ENCODE measurements at regions not wholly inside any gene's neighbourhood (a gene's known extent, or its start where the extent isn't known, plus 50 kb on each side); places are given as distances from the start of the nearest gene placed in this dataset.
"Not testable (repeated sequence)": the region's sequence is repeated elsewhere in the genome, so short reads cannot be mapped to it uniquely, and the experiment has no call there.

GRCh38 chr3:180770639-180771038, 91.3 kb upstream of the CCDC39 start:
- no peak for DNase-seq (ENCODE audit: low read depth, low spot score)
- no peaks in the 10 kb centered on the region for H3K27me3 ChIP-seq (ENCODE audit: insufficient read depth, insufficient read length)
- no peaks in the 10 kb centered on the region for H3K4me1 ChIP-seq (ENCODE audit: insufficient read depth, insufficient read length)
- no peak overlapping the region for H3K9ac ChIP-seq (ENCODE audit: insufficient read length, low read depth)
- TF ChIP-seq ZNF274 (IDR thresholded peaks at IDR 0.05; ENCODE audit: low read depth, low read length) (no peak), YY1 (IDR thresholded peaks at IDR 0.05; ENCODE audit: insufficient read depth, insufficient read length) (no peak), SUZ12 (IDR thresholded peaks at IDR 0.05; ENCODE audit: extremely low read depth, insufficient read depth, insufficient read length) (no peak)
- H3K4me3 ChIP-seq (ENCODE audit: insufficient read length, low read depth), result no peak overlapping the region
- no peaks in the 10 kb centered on the region for H3K36me3 ChIP-seq (ENCODE audit: insufficient read depth, insufficient read length, low read length)
- no peaks in the 10 kb centered on the region for H3K9me3 ChIP-seq (ENCODE audit: insufficient read depth, low read length)

- Histone ChIP-seq H3K4me3 (ENCODE audit: insufficient read length, low read depth) (no peak overlapping the region), H3K27me3 (ENCODE audit: insufficient read depth, insufficient read length) (no peaks in the 10 kb centered on the region), H3K9me3 (ENCODE audit: insufficient read depth, low read length) (peaks cover 38% of the 10 kb centered on the region; the same call in 1 of the 2 replicates), H3K4me1 (ENCODE audit: insufficient read depth, insufficient read length) (no peaks in the 10 kb centered on the region), H3K9ac (ENCODE audit: insufficient read length, low read depth) (no peak overlapping the region), H3K36me3 (ENCODE audit: insufficient read depth, insufficient read length, low read length) (no peaks in the 10 kb centered on the region)
- no peak for TF ChIP-seq ZNF274 (IDR thresholded peaks at IDR 0.05; ENCODE audit: low read depth, low read length)
- no peak for TF ChIP-seq YY1 (IDR thresholded peaks at IDR 0.05; ENCODE audit: insufficient read depth, insufficient read length)
- TF ChIP-seq SUZ12 (IDR thresholded peaks at IDR 0.05; ENCODE audit: extremely low read depth, insufficient read depth, insufficient read length), result no peak
- no peak for DNase-seq (ENCODE audit: low read depth, low spot score)
These were observed 97.1 kb upstream of the CCDC39 start for GRCh38 chr3:180776433-180776832.

- TF ChIP-seq ZNF274 (IDR thresholded peaks at IDR 0.05; ENCODE audit: low read depth, low read length) (no peak), YY1 (IDR thresholded peaks at IDR 0.05; ENCODE audit: insufficient read depth, insufficient read length) (no peak), SUZ12 (IDR thresholded peaks at IDR 0.05; ENCODE audit: extremely low read depth, insufficient read depth, insufficient read length) (no peak)
- H3K36me3 ChIP-seq (ENCODE audit: insufficient read depth, insufficient read length, low read length), result no peaks in the 10 kb centered on the region
- H3K4me3 ChIP-seq (ENCODE audit: insufficient read length, low read depth), result no peak overlapping the region
- DNase-seq (ENCODE audit: low read depth, low spot score), result no peak
- no peaks in the 10 kb centered on the region for H3K27me3 ChIP-seq (ENCODE audit: insufficient read depth, insufficient read length)
- no peaks in the 10 kb centered on the region for H3K4me1 ChIP-seq (ENCODE audit: insufficient read depth, insufficient read length)
- no peak overlapping the region for H3K9ac ChIP-seq (ENCODE audit: insufficient read length, low read depth)
- H3K9me3 ChIP-seq (ENCODE audit: insufficient read depth, low read length), result peaks cover 25% of the 10 kb centered on the region; the same call in 1 of the 2 replicates
These were observed 103.1 kb upstream of the CCDC39 start for GRCh38 chr3:180782195-180782984.

- H3K9ac ChIP-seq (ENCODE audit: insufficient read length, low read depth); H3K4me3 ChIP-seq (ENCODE audit: insufficient read length, low read depth); H3K36me3 ChIP-seq (ENCODE audit: insufficient read depth, insufficient read length, low read length); H3K9me3 ChIP-seq (ENCODE audit: insufficient read depth, low read length); H3K27me3 ChIP-seq (ENCODE audit: insufficient read depth, insufficient read length); H3K4me1 ChIP-seq (ENCODE audit: insufficient read depth, insufficient read length): not testable (repeated sequence)
- peak; percentile 28 for DNase-seq (ENCODE audit: low read depth, low spot score)
These were observed 106.9 kb upstream of the CCDC39 start for GRCh38 chr3:180786227-180786626.

GRCh38 chr3:180789774-180790173, 110.5 kb upstream of the CCDC39 start:
- H3K27me3 ChIP-seq (ENCODE audit: insufficient read depth, insufficient read length), result no peaks in the 10 kb centered on the region
- H3K9ac ChIP-seq (ENCODE audit: insufficient read length, low read depth), result no peak overlapping the region
- no peaks in the 10 kb centered on the region for H3K4me1 ChIP-seq (ENCODE audit: insufficient read depth, insufficient read length)
- TF ChIP-seq YY1 (IDR thresholded peaks at IDR 0.05; ENCODE audit: insufficient read depth, insufficient read length) (no peak), SUZ12 (IDR thresholded peaks at IDR 0.05; ENCODE audit: extremely low read depth, insufficient read depth, insufficient read length) (no peak), ZNF274 (IDR thresholded peaks at IDR 0.05; ENCODE audit: low read depth, low read length) (no peak)
- H3K4me3 ChIP-seq (ENCODE audit: insufficient read length, low read depth), result no peak overlapping the region
- no peaks in the 10 kb centered on the region for H3K9me3 ChIP-seq (ENCODE audit: insufficient read depth, low read length)
- no peak for DNase-seq (ENCODE audit: low read depth, low spot score)
- H3K36me3 ChIP-seq (ENCODE audit: insufficient read depth, insufficient read length, low read length), result no peaks in the 10 kb centered on the region

GRCh38 chr3:180798197-180798596, 114.3 kb upstream of the FXR1 start:
- H3K4me1 ChIP-seq (ENCODE audit: insufficient read depth, insufficient read length), result no peaks in the 10 kb centered on the region
- no peak overlapping the region for H3K4me3 ChIP-seq (ENCODE audit: insufficient read length, low read depth)
- H3K36me3 ChIP-seq (ENCODE audit: insufficient read depth, insufficient read length, low read length), result no peaks in the 10 kb centered on the region
- H3K27me3 ChIP-seq (ENCODE audit: insufficient read depth, insufficient read length), result no peaks in the 10 kb centered on the region
- no peak overlapping the region for H3K9ac ChIP-seq (ENCODE audit: insufficient read length, low read depth)
- H3K9me3 ChIP-seq (ENCODE audit: insufficient read depth, low read length), result no peaks in the 10 kb centered on the region
- no peak for DNase-seq (ENCODE audit: low read depth, low spot score)
- TF ChIP-seq YY1 (IDR thresholded peaks at IDR 0.05; ENCODE audit: insufficient read depth, insufficient read length), result no peak
- no peak for TF ChIP-seq SUZ12 (IDR thresholded peaks at IDR 0.05; ENCODE audit: extremely low read depth, insufficient read depth, insufficient read length)

GRCh38 chr3:180802837-180803236, 109.6 kb upstream of the FXR1 start:
- no peaks in the 10 kb centered on the region for H3K36me3 ChIP-seq (ENCODE audit: insufficient read depth, insufficient read length, low read length)
- TF ChIP-seq ZNF274 (IDR thresholded peaks at IDR 0.05; ENCODE audit: low read depth, low read length), result no peak
- TF ChIP-seq SUZ12 (IDR thresholded peaks at IDR 0.05; ENCODE audit: extremely low read depth, insufficient read depth, insufficient read length), result no peak
- no peak for TF ChIP-seq YY1 (IDR thresholded peaks at IDR 0.05; ENCODE audit: insufficient read depth, insufficient read length)
- H3K9me3 ChIP-seq (ENCODE audit: insufficient read depth, low read length), result no peaks in the 10 kb centered on the region
- no peak overlapping the region for H3K4me3 ChIP-seq (ENCODE audit: insufficient read length, low read depth)
- no peaks in the 10 kb centered on the region for H3K27me3 ChIP-seq (ENCODE audit: insufficient read depth, insufficient read length)
- H3K9ac ChIP-seq (ENCODE audit: insufficient read length, low read depth), result no peak overlapping the region
- H3K4me1 ChIP-seq (ENCODE audit: insufficient read depth, insufficient read length), result no peaks in the 10 kb centered on the region
- peak; percentile 18 for DNase-seq (ENCODE audit: low read depth, low spot score)
